ENCODE measurements at regions not wholly inside any gene's neighbourhood (a gene's known extent, or its start where the extent isn't known, plus 50 kb on each side); places are given as distances from the start of the nearest gene placed in this dataset.
A peak's percentile ranks its signal among the peaks of the same experiment; 100 is the strongest.

- Mint-ChIP-seq H3K27ac (no peak overlapping the region), H3K36me3 (ENCODE audit: low read depth) (no peaks in the 10 kb centered on the region), H3K4me3 (no peak overlapping the region), H3K27me3 (peaks cover 1% of the 10 kb centered on the region), H3K9me3 (no peaks in the 10 kb centered on the region), H3K4me1 (ENCODE audit: low read depth) (no peaks in the 10 kb centered on the region)
- intact Hi-C loops (cut with micrococcal nuclease) = no loop called here
These were observed 335.4 kb downstream of the BCOR start for GRCh38 chrX:39762266-39762841.

GRCh38 chrX:39764441-39764914 lies 333.3 kb downstream of the BCOR start:
- H3K27me3 Mint-ChIP-seq = peaks cover 4% of the 10 kb centered on the region
- no peaks in the 10 kb centered on the region for H3K9me3 Mint-ChIP-seq
- no peaks in the 10 kb centered on the region for H3K36me3 Mint-ChIP-seq (ENCODE audit: low read depth)
- intact Hi-C loops (cut with micrococcal nuclease) = no loop called here
- no peaks in the 10 kb centered on the region for H3K4me1 Mint-ChIP-seq (ENCODE audit: low read depth)
- no peak overlapping the region for H3K4me3 Mint-ChIP-seq
- no peak overlapping the region for H3K27ac Mint-ChIP-seq

- H3K27me3 Mint-ChIP-seq = peaks cover 4% of the 10 kb centered on the region
- H3K36me3 Mint-ChIP-seq (ENCODE audit: low read depth) = no peaks in the 10 kb centered on the region
- H3K4me3 Mint-ChIP-seq = no peak overlapping the region
- no peak overlapping the region for H3K27ac Mint-ChIP-seq
- H3K4me1 Mint-ChIP-seq (ENCODE audit: low read depth) = peaks cover 2% of the 10 kb centered on the region
- intact Hi-C loops (cut with micrococcal nuclease) = no loop called here
- H3K9me3 Mint-ChIP-seq = no peaks in the 10 kb centered on the region
These were observed 332.4 kb downstream of the BCOR start for GRCh38 chrX:39765327-39765726.

- Mint-ChIP-seq H3K27me3 (peaks cover 4% of the 10 kb centered on the region), H3K27ac (no peak overlapping the region), H3K9me3 (no peaks in the 10 kb centered on the region), H3K36me3 (ENCODE audit: low read depth) (no peaks in the 10 kb centered on the region), H3K4me1 (ENCODE audit: low read depth) (peaks cover 8% of the 10 kb centered on the region), H3K4me3 (no peak overlapping the region)
- intact Hi-C loops (cut with micrococcal nuclease) = no loop called here
These were observed 331.6 kb downstream of the BCOR start for GRCh38 chrX:39766085-39766726.

- Mint-ChIP-seq H3K4me3 (no peak overlapping the region), H3K4me1 (ENCODE audit: low read depth) (peaks cover 14% of the 10 kb centered on the region)
These were observed 330.9 kb downstream of the BCOR start for GRCh38 chrX:39766855-39767254.

GRCh38 chrX:39767446-39767845 lies 330.3 kb downstream of the BCOR start:
- intact Hi-C loops (cut with micrococcal nuclease) = no loop called here
- H3K36me3 Mint-ChIP-seq (ENCODE audit: low read depth) = no peaks in the 10 kb centered on the region
- no peaks in the 10 kb centered on the region for H3K9me3 Mint-ChIP-seq
- H3K4me1 Mint-ChIP-seq (ENCODE audit: low read depth) = peaks cover 20% of the 10 kb centered on the region
- no peak overlapping the region for H3K4me3 Mint-ChIP-seq
- no peak overlapping the region for H3K27ac Mint-ChIP-seq
- H3K27me3 Mint-ChIP-seq = peaks cover 4% of the 10 kb centered on the region

More at GRCh38 chrX:39766855-39767254, 330.9 kb downstream of the BCOR start:
- H3K27ac Mint-ChIP-seq = no peak overlapping the region
- no peaks in the 10 kb centered on the region for H3K36me3 Mint-ChIP-seq (ENCODE audit: low read depth)
- H3K27me3 Mint-ChIP-seq = peaks cover 4% of the 10 kb centered on the region
- H3K9me3 Mint-ChIP-seq = no peaks in the 10 kb centered on the region
- intact Hi-C loops (cut with micrococcal nuclease) = no loop called here

GRCh38 chrX:39769748-39770147 lies 328.0 kb downstream of the BCOR start:
- Mint-ChIP-seq H3K36me3 (ENCODE audit: low read depth) (no peaks in the 10 kb centered on the region), H3K27me3 (peaks cover 4% of the 10 kb centered on the region), H3K4me1 (ENCODE audit: low read depth) (peaks cover 39% of the 10 kb centered on the region), H3K9me3 (no peaks in the 10 kb centered on the region), H3K27ac (no peak overlapping the region), H3K4me3 (no peak overlapping the region)
- intact Hi-C loops (cut with micrococcal nuclease) = no loop called here

- intact Hi-C loops (cut with micrococcal nuclease) = no loop called here
- Mint-ChIP-seq H3K27ac (peak overlapping the region; percentile 82), H3K4me3 (no peak overlapping the region), H3K9me3 (no peaks in the 10 kb centered on the region), H3K4me1 (ENCODE audit: low read depth) (peaks cover 42% of the 10 kb centered on the region), H3K36me3 (ENCODE audit: low read depth) (no peaks in the 10 kb centered on the region), H3K27me3 (peaks cover 4% of the 10 kb centered on the region)
These were observed 326.7 kb downstream of the BCOR start for GRCh38 chrX:39771089-39771488.

GRCh38 chrX:39772057-39772832 lies 325.5 kb downstream of the BCOR start:
- intact Hi-C loops (cut with micrococcal nuclease) = no loop called here
- Mint-ChIP-seq H3K27me3 (peaks cover 4% of the 10 kb centered on the region), H3K4me3 (peak overlapping the region; percentile 30), H3K36me3 (ENCODE audit: low read depth) (no peaks in the 10 kb centered on the region), H3K27ac (peak overlapping the region; percentile 82), H3K4me1 (ENCODE audit: low read depth) (peaks cover 45% of the 10 kb centered on the region), H3K9me3 (no peaks in the 10 kb centered on the region)

- Mint-ChIP-seq H3K27me3 (no peaks in the 10 kb centered on the region), H3K36me3 (ENCODE audit: low read depth) (no peaks in the 10 kb centered on the region), H3K27ac (no peak overlapping the region), H3K4me1 (ENCODE audit: low read depth) (peaks cover 54% of the 10 kb centered on the region), H3K9me3 (no peaks in the 10 kb centered on the region), H3K4me3 (no peak overlapping the region)
- intact Hi-C loops (cut with micrococcal nuclease) = no loop called here
These were observed 324.6 kb downstream of the BCOR start for GRCh38 chrX:39773150-39773549.

- Mint-ChIP-seq H3K9me3 (no peaks in the 10 kb centered on the region), H3K4me3 (no peak overlapping the region), H3K27me3 (no peaks in the 10 kb centered on the region), H3K27ac (no peak overlapping the region), H3K36me3 (ENCODE audit: low read depth) (no peaks in the 10 kb centered on the region), H3K4me1 (ENCODE audit: low read depth) (peaks cover 63% of the 10 kb centered on the region)
- intact Hi-C loops (cut with micrococcal nuclease) = no loop called here
These were observed 323.6 kb downstream of the BCOR start for GRCh38 chrX:39773923-39774773.

- Mint-ChIP-seq H3K4me3 (no peak overlapping the region), H3K27me3 (no peaks in the 10 kb centered on the region), H3K27ac (no peak overlapping the region), H3K36me3 (ENCODE audit: low read depth) (no peaks in the 10 kb centered on the region), H3K9me3 (no peaks in the 10 kb centered on the region), H3K4me1 (ENCODE audit: low read depth) (peaks cover 63% of the 10 kb centered on the region)
- intact Hi-C loops (cut with micrococcal nuclease) = no loop called here
These were observed 322.9 kb downstream of the BCOR start for GRCh38 chrX:39774774-39775328.

GRCh38 chrX:39777623-39778025 lies 320.1 kb downstream of the BCOR start:
- intact Hi-C loops (cut with micrococcal nuclease) = no loop called here
- Mint-ChIP-seq H3K4me3 (no peak overlapping the region), H3K36me3 (ENCODE audit: low read depth) (no peaks in the 10 kb centered on the region), H3K4me1 (ENCODE audit: low read depth) (peaks cover 46% of the 10 kb centered on the region), H3K27me3 (no peaks in the 10 kb centered on the region), H3K27ac (peak overlapping the region; percentile 51), H3K9me3 (no peaks in the 10 kb centered on the region)
